SK-N-MC (cell line): ENCODE measurements at regions not wholly inside any gene's neighbourhood (a gene's known extent, or its start where the extent isn't known, plus 50 kb on each side); places are given as distances from the start of the nearest gene placed in this dataset.

Source experiments
- EZH2 ChIP-seq: fragments of 200-600 bp; sonication (generic); IDR thresholded peaks from one replicate; pipeline ENCODE4 v1.6.1; 2017; ENCODE audit warnings: antibody characterized with exemption
- POLR2AphosphoS5 ChIP-seq: IDR thresholded peaks from 2 replicates; pipeline ENCODE4 v1.6.1; 2012; ENCODE audit warnings: mild to moderate bottlenecking, low read depth, low read length, borderline replicate concordance

DNA sequence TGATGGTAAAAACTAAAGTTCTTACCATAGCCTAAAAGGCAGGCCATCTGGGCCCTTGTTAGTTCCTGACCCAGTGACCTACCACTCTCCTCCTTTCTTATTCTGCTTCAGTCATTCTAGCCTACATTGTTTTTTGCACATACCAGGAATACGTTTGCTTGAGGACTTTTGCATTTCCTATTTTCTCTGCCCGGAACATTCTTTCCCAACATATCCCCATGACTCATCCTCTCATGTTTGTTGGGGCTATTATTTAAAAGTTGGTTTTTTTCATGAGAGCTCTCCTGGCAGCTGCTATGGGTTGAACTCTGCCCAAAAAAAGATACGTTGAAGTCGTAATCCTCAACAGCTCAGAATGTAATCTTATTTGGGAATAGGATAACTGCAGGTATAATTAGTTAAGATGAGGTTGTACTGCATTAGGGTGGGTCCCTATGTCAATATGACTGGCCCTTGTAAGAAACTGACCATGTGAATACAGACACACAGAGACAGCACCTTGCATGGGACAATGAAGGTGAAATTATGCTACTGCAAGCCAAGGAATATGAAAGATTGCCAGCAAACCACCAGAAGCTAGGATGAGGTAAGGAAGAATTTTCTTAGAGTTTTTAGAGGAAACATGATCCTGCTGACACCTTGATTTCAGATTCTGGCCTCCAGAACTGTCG, 138.3 kb upstream of the PDHA2 start:
- TF ChIP-seq POLR2AphosphoS5 (no peak), EZH2 (no peak)
